ENCODE measurements at regions not wholly inside any gene's neighbourhood (a gene's known extent, or its start where the extent isn't known, plus 50 kb on each side); places are given as distances from the start of the nearest gene placed in this dataset.

- DNase-seq (ENCODE audit: extremely low read depth, low read depth) = no peak
- no peak overlapping the region for H3K4me3 ChIP-seq (replicated peaks; ENCODE audit: low read depth, low read length)
- TF ChIP-seq CTCF (IDR thresholded peaks at IDR 0.05; ENCODE audit: low read depth, low read length, missing control alignments) = no peak
These were observed 99.1 kb upstream of the SEMA6D start for GRCh38 chr15:47618241-47618640.

DNA sequence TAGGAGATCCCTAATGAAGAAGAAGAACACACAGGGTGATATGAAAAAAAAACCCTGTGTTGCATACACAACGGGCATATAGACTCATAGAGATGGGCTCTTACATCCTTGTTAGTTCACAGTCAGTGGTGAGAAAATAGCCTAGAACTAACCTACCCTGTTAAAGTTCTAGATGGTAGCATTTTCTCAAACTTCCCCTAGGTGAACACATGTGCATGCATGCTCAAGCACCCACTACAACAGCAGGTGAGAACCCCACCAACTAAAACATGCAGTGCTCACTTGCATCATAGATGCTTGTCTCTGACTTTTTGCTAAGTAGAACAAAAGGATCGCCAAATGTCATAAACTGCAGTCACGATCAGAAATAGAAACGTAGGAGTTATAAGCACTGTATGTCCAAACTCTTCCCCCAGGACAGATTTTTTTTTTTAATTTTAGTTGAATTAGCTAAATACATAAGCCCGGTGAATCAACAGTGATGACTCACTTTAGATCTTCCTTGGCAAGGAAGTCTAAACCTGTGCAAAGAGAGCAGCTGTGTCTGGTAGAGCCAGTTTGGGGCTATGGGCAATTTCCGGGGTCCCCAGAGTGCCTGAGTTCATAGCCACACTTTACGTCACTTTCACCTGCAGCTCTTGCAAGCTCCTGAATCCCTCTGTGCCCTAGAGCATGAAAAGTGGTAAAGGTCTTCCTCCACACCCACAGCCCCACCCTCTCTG, 96.2 kb upstream of the SEMA6D start:
- H3K4me3 ChIP-seq (replicated peaks; ENCODE audit: low read depth, low read length) = no peak overlapping the region
- no peak for DNase-seq (ENCODE audit: extremely low read depth, low read depth)
- TF ChIP-seq CTCF (IDR thresholded peaks at IDR 0.05; ENCODE audit: low read depth, low read length, missing control alignments) = no peak

DNA sequence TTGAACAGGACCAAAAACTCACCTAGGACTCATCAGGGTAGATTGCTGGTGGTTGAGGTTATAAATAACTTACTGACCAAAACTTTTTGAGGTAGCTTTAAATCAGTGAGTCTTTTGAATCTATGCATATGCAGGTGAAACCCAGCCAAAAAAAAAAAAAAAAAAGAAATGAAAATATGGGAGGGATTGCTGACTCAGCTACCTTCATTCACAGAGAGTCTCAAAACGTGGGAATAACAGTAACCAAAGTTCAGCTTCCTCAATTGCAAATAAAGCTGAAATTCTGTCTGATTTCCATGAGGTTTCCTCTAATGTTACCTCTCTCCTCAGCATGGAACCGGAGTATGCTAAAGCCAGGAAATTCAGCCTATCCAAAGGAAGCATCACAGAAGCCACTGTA, 95.2 kb upstream of the SEMA6D start:
- DNase-seq (ENCODE audit: extremely low read depth, low read depth) = no peak
- TF ChIP-seq CTCF (IDR thresholded peaks at IDR 0.05; ENCODE audit: low read depth, low read length, missing control alignments) = no peak

DNA sequence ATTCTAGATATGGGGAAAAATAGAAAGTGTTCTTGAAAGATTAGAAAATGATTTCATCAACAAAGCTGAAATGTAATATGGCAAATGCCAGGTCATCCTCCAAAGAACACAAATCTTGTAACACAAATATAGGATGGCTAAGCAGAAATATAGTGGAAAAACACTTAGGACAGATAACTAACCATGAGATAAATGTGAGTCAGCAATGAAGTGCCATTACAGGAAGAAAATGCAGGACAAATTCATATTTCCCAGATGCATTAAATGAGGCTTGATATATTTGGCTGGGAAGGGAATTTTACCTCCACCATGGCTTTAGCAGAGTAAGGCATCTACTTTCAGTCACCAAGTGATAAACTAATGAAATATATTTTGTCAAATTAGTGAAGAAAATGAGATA, 92.8 kb upstream of the SEMA6D start:
- TF ChIP-seq CTCF (IDR thresholded peaks at IDR 0.05; ENCODE audit: low read depth, low read length, missing control alignments) = no peak
- H3K4me3 ChIP-seq (replicated peaks; ENCODE audit: low read depth, low read length) = no peak overlapping the region
- DNase-seq (ENCODE audit: extremely low read depth, low read depth) = no peak

More for the DNA sequence above, 95.2 kb upstream of the SEMA6D start:
- no peak overlapping the region for H3K4me3 ChIP-seq (replicated peaks; ENCODE audit: low read depth, low read length)

GRCh38 chr15:47639042-47639441, 78.3 kb upstream of the SEMA6D start:
- H3K4me3 ChIP-seq (replicated peaks; ENCODE audit: low read depth, low read length) = no peak overlapping the region
- no peak for DNase-seq (ENCODE audit: extremely low read depth, low read depth)
- TF ChIP-seq CTCF (IDR thresholded peaks at IDR 0.05; ENCODE audit: low read depth, low read length, missing control alignments) = no peak

- DNase-seq (ENCODE audit: extremely low read depth, low read depth) = no peak
- H3K4me3 ChIP-seq (replicated peaks; ENCODE audit: low read depth, low read length) = no peak overlapping the region
- TF ChIP-seq CTCF (IDR thresholded peaks at IDR 0.05; ENCODE audit: low read depth, low read length, missing control alignments) = no peak
These were observed 77.2 kb upstream of the SEMA6D start for GRCh38 chr15:47640079-47640478.

- DNase-seq (ENCODE audit: extremely low read depth, low read depth) = no peak
- no peak for TF ChIP-seq CTCF (IDR thresholded peaks at IDR 0.05; ENCODE audit: low read depth, low read length, missing control alignments)
- no peak overlapping the region for H3K4me3 ChIP-seq (replicated peaks; ENCODE audit: low read depth, low read length)
These were observed 76.4 kb upstream of the SEMA6D start for GRCh38 chr15:47640901-47641300.
